ENCODE measurements at regions not wholly inside any gene's neighbourhood (a gene's known extent, or its start where the extent isn't known, plus 50 kb on each side); places are given as distances from the start of the nearest gene placed in this dataset.

DNA sequence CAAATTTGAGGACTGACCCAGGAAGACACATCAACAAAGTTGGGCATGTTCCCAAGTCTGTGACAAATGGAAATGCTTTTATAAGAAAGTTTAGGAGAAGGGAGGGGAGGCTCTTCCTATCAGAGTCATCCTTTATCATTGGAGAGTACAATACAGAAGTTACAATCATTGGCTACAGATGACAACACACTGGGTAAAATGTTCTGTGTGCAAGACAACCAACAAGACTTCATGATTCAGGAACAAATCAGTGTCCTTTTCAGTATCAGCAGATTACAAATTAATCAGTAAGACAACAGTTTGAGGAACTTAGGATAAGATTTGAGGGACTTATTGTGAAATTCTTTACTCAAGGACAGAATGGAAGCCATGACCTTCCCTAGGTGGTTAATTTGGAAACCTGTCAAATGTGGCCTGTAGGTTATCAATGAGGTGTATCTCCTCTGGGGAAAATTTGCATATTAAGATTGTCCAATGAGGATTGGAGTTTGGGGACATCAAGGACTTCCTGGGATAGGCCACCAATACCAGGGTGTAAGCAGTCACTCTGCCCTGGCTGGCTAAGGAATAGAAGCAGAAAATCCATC, 274.4 kb upstream of the RORA start:
- no peak for DNase-seq
- no peaks in the 10 kb centered on the region for H3K4me1 Mint-ChIP-seq (ENCODE audit: low read depth, unreplicated experiment)
- BruUV-seq (replicated peaks) = no TSS peak
- CTCF ChIA-PET = no interaction called here
- H3K9me3 Mint-ChIP-seq (ENCODE audit: low read depth, unreplicated experiment) = no peaks in the 10 kb centered on the region
- peaks cover 75% of the 10 kb centered on the region for H3K27me3 Mint-ChIP-seq (ENCODE audit: unreplicated experiment)
- H3K27ac Mint-ChIP-seq (ENCODE audit: unreplicated experiment) = no peak overlapping the region
- H3K4me3 Mint-ChIP-seq (ENCODE audit: low read depth, unreplicated experiment) = no peak overlapping the region
- no peak for TF ChIP-seq CTCF (IDR thresholded peaks at IDR 0.05; ENCODE audit: unreplicated experiment)
- H3K36me3 Mint-ChIP-seq (ENCODE audit: insufficient read depth, unreplicated experiment) = no peaks in the 10 kb centered on the region
- intact Hi-C loops (cut with micrococcal nuclease; ENCODE audit: unreplicated experiment) = no loop called here

DNA sequence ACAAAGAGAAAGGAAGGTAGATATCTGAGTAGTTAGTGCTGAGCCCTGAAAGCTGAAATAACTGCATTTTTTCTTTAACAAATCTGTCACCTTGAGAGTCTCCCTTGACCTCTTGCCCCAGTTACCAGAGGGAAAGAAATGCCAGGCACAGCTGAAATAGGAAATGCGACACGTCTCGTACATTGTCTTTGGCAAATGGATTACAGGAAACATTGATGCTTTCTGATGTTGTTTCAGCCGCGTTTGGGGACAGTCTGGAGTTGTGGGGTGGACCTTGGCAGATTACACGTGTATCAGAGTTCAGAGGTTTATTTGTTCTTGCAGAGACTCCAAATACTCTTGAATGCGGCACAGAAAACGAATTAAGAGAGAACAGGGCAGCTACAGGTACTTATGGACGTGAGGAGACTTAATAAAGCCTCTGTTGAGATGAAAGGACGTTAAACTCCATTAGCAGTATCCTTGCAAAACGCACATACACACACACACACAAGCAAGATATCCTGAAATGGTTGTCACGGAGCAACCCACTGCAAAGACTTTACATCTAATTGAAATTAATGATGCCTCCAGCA, 272.8 kb upstream of the RORA start:
- Mint-ChIP-seq H3K9me3 (ENCODE audit: low read depth, unreplicated experiment) (no peaks in the 10 kb centered on the region), H3K36me3 (ENCODE audit: insufficient read depth, unreplicated experiment) (no peaks in the 10 kb centered on the region), H3K27ac (ENCODE audit: unreplicated experiment) (no peak overlapping the region), H3K4me1 (ENCODE audit: low read depth, unreplicated experiment) (no peaks in the 10 kb centered on the region), H3K27me3 (ENCODE audit: unreplicated experiment) (peaks cover 79% of the 10 kb centered on the region), H3K4me3 (ENCODE audit: low read depth, unreplicated experiment) (no peak overlapping the region)
- CTCF ChIA-PET = no interaction called here
- TF ChIP-seq CTCF (IDR thresholded peaks at IDR 0.05; ENCODE audit: unreplicated experiment) = no peak
- intact Hi-C loops (cut with micrococcal nuclease; ENCODE audit: unreplicated experiment) = no loop called here
- DNase-seq = no peak
- no TSS peak for BruUV-seq (replicated peaks)

GRCh38 chr15:61500951-61501620, 272.0 kb upstream of the RORA start:
- no peak overlapping the region for H3K27ac Mint-ChIP-seq (ENCODE audit: unreplicated experiment)
- no peak for TF ChIP-seq CTCF (IDR thresholded peaks at IDR 0.05; ENCODE audit: unreplicated experiment)
- H3K4me1 Mint-ChIP-seq (ENCODE audit: low read depth, unreplicated experiment) = no peaks in the 10 kb centered on the region
- H3K4me3 Mint-ChIP-seq (ENCODE audit: low read depth, unreplicated experiment) = no peak overlapping the region
- peaks cover 78% of the 10 kb centered on the region for H3K27me3 Mint-ChIP-seq (ENCODE audit: unreplicated experiment)
- H3K9me3 Mint-ChIP-seq (ENCODE audit: low read depth, unreplicated experiment) = no peaks in the 10 kb centered on the region
- no peak for DNase-seq
- intact Hi-C loops (cut with micrococcal nuclease; ENCODE audit: unreplicated experiment) = no loop called here
- BruUV-seq (replicated peaks) = no TSS peak
- CTCF ChIA-PET = no interaction called here
- no peaks in the 10 kb centered on the region for H3K36me3 Mint-ChIP-seq (ENCODE audit: insufficient read depth, unreplicated experiment)

DNA sequence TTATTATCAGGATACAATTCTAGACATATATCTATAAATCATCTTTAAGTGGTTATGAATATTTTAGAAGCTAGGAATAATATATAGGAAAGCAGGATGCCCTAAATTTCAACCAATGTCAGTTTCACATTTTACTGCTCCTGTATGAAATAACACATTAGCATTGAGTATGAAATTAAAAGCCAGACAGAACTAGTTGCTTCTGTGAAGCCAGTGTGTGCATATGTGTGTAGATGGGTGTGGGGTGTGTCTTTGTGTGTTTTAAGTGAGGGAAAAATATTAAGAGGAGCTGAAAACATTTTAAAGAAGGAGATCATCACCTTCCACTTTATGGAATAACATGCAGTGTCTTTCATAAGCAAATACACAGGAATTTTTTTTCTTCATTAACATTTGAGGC, 271.4 kb upstream of the RORA start:
- BruUV-seq (replicated peaks) = no TSS peak
- H3K4me1 Mint-ChIP-seq (ENCODE audit: low read depth, unreplicated experiment) = no peaks in the 10 kb centered on the region

More for the DNA sequence above, 271.4 kb upstream of the RORA start:
- no peak for DNase-seq
- intact Hi-C loops (cut with micrococcal nuclease; ENCODE audit: unreplicated experiment) = no loop called here
- CTCF ChIA-PET = no interaction called here
- Mint-ChIP-seq H3K9me3 (ENCODE audit: low read depth, unreplicated experiment) (no peaks in the 10 kb centered on the region), H3K36me3 (ENCODE audit: insufficient read depth, unreplicated experiment) (no peaks in the 10 kb centered on the region), H3K27me3 (ENCODE audit: unreplicated experiment) (peaks cover 74% of the 10 kb centered on the region), H3K4me3 (ENCODE audit: low read depth, unreplicated experiment) (no peak overlapping the region), H3K27ac (ENCODE audit: unreplicated experiment) (no peak overlapping the region)
- no peak for TF ChIP-seq CTCF (IDR thresholded peaks at IDR 0.05; ENCODE audit: unreplicated experiment)

Measured in Calu3 (cell line).